ENCODE measurements at regions not wholly inside any gene's neighbourhood (a gene's known extent, or its start where the extent isn't known, plus 50 kb on each side); places are given as distances from the start of the nearest gene placed in this dataset.
"Not testable (repeated sequence)": the region's sequence is repeated elsewhere in the genome, so short reads cannot be mapped to it uniquely, and the experiment has no call there.

GRCh38 chr4:49233346-49233745 is 247.3 kb downstream of the CWH43 start:
- H3K27me3 ChIP-seq (replicated peaks in 1 of 4; ENCODE audit: control extremely low read depth in 1 of 4, control insufficient read depth in 3 of 4, insufficient read depth in 4 of 4, low read length in 3 of 4); H3K27ac Mint-ChIP-seq; ATAC-seq (ENCODE audit: low read depth); H3K27me3 Mint-ChIP-seq; H3K4me3 Mint-ChIP-seq; H3K36me3 ChIP-seq (replicated peaks in 1 of 2; ENCODE audit: control extremely low read depth in 1 of 2, control insufficient read depth in 1 of 2, extremely low read depth in 1 of 2, insufficient read depth in 2 of 2, low read length in 1 of 2); H4K20me1 ChIP-seq (ENCODE audit: control insufficient read depth, insufficient read depth, low read length, poor library complexity, severe bottlenecking); H3K27ac ChIP-seq (ENCODE audit: low read length in 2 of 2); H3K4me3 ChIP-seq (ENCODE audit: control extremely low read depth in 1 of 5, extremely low read depth in 1 of 5, insufficient read depth in 1 of 5, low read depth in 2 of 5, low read length in 4 of 5); H2AFZ ChIP-seq (ENCODE audit: insufficient read depth, low read depth, low read length, poor library complexity, severe bottlenecking); H3K4me1 Mint-ChIP-seq; intact Hi-C loops (cut with micrococcal nuclease); H3K9me3 Mint-ChIP-seq (ENCODE audit: insufficient read depth); DNase-seq; POLR2A ChIA-PET; H3K4me2 ChIP-seq (replicated peaks; ENCODE audit: low read depth, low read length, poor library complexity, severe bottlenecking); H3K9me3 ChIP-seq (ENCODE audit: control extremely low read depth in 1 of 3, control insufficient read depth in 2 of 3, insufficient read depth in 1 of 3, low read length in 2 of 3); H3K4me1 ChIP-seq (ENCODE audit: control insufficient read depth in 2 of 2, insufficient read depth in 2 of 2, low read length in 2 of 2); H3K79me2 ChIP-seq (ENCODE audit: control insufficient read depth, insufficient read depth, low read length); CTCF ChIA-PET; H3K9ac ChIP-seq (ENCODE audit: low read length): not testable (repeated sequence)
- WGBS (ENCODE audit: insufficient coverage), result 0% methylated on average over 1 of the region's 3 CpGs

GRCh38 chr4:49233749-49234148 is 247.7 kb downstream of the CWH43 start:
- H3K27me3 Mint-ChIP-seq; H3K27me3 ChIP-seq (replicated peaks in 1 of 4; ENCODE audit: control extremely low read depth in 1 of 4, control insufficient read depth in 3 of 4, insufficient read depth in 4 of 4, low read length in 3 of 4); DNase-seq; H3K79me2 ChIP-seq (ENCODE audit: control insufficient read depth, insufficient read depth, low read length); H3K27ac Mint-ChIP-seq; H3K4me2 ChIP-seq (replicated peaks; ENCODE audit: low read depth, low read length, poor library complexity, severe bottlenecking); H3K9me3 ChIP-seq (ENCODE audit: control extremely low read depth in 1 of 3, control insufficient read depth in 2 of 3, insufficient read depth in 1 of 3, low read length in 2 of 3); H3K4me1 Mint-ChIP-seq; H3K4me1 ChIP-seq (ENCODE audit: control insufficient read depth in 2 of 2, insufficient read depth in 2 of 2, low read length in 2 of 2); H3K4me3 Mint-ChIP-seq; intact Hi-C loops (cut with micrococcal nuclease); ATAC-seq (ENCODE audit: low read depth); POLR2A ChIA-PET; H3K36me3 ChIP-seq (replicated peaks in 1 of 2; ENCODE audit: control extremely low read depth in 1 of 2, control insufficient read depth in 1 of 2, extremely low read depth in 1 of 2, insufficient read depth in 2 of 2, low read length in 1 of 2); H3K4me3 ChIP-seq (ENCODE audit: control extremely low read depth in 1 of 5, extremely low read depth in 1 of 5, insufficient read depth in 1 of 5, low read depth in 2 of 5, low read length in 4 of 5); H3K9ac ChIP-seq (ENCODE audit: low read length); H2AFZ ChIP-seq (ENCODE audit: insufficient read depth, low read depth, low read length, poor library complexity, severe bottlenecking); H3K9me3 Mint-ChIP-seq (ENCODE audit: insufficient read depth); H3K27ac ChIP-seq (ENCODE audit: low read length in 2 of 2); H4K20me1 ChIP-seq (ENCODE audit: control insufficient read depth, insufficient read depth, low read length, poor library complexity, severe bottlenecking); CTCF ChIA-PET: not testable (repeated sequence)
- 80% methylated on average over 1 of the region's 1 CpG for WGBS (ENCODE audit: insufficient coverage)

- H3K4me3 ChIP-seq (ENCODE audit: control extremely low read depth in 1 of 5, extremely low read depth in 1 of 5, insufficient read depth in 1 of 5, low read depth in 2 of 5, low read length in 4 of 5); H3K36me3 ChIP-seq (replicated peaks in 1 of 2; ENCODE audit: control extremely low read depth in 1 of 2, control insufficient read depth in 1 of 2, extremely low read depth in 1 of 2, insufficient read depth in 2 of 2, low read length in 1 of 2); H3K4me3 Mint-ChIP-seq; H3K4me1 ChIP-seq (ENCODE audit: control insufficient read depth in 2 of 2, insufficient read depth in 2 of 2, low read length in 2 of 2); CTCF ChIA-PET; H3K9ac ChIP-seq (ENCODE audit: low read length); H3K4me2 ChIP-seq (replicated peaks; ENCODE audit: low read depth, low read length, poor library complexity, severe bottlenecking); H3K9me3 Mint-ChIP-seq (ENCODE audit: insufficient read depth); H3K27me3 Mint-ChIP-seq; H3K9me3 ChIP-seq (ENCODE audit: control extremely low read depth in 1 of 3, control insufficient read depth in 2 of 3, insufficient read depth in 1 of 3, low read length in 2 of 3); intact Hi-C loops (cut with micrococcal nuclease); H3K79me2 ChIP-seq (ENCODE audit: control insufficient read depth, insufficient read depth, low read length); H3K27me3 ChIP-seq (replicated peaks in 1 of 4; ENCODE audit: control extremely low read depth in 1 of 4, control insufficient read depth in 3 of 4, insufficient read depth in 4 of 4, low read length in 3 of 4); H3K27ac ChIP-seq (ENCODE audit: low read length in 2 of 2); ATAC-seq (ENCODE audit: low read depth); H3K4me1 Mint-ChIP-seq; H2AFZ ChIP-seq (ENCODE audit: insufficient read depth, low read depth, low read length, poor library complexity, severe bottlenecking); H3K27ac Mint-ChIP-seq; POLR2A ChIA-PET; H4K20me1 ChIP-seq (ENCODE audit: control insufficient read depth, insufficient read depth, low read length, poor library complexity, severe bottlenecking); DNase-seq: not testable (repeated sequence)
- no CpG with 5 or more reads among the region's 3 CpGs for WGBS (ENCODE audit: insufficient coverage)
Measured at GRCh38 chr4:49234382-49234781, 248.3 kb downstream of the CWH43 start.

- CTCF ChIA-PET; H2AFZ ChIP-seq (ENCODE audit: insufficient read depth, low read depth, low read length, poor library complexity, severe bottlenecking); H3K4me3 Mint-ChIP-seq; H3K36me3 ChIP-seq (replicated peaks in 1 of 2; ENCODE audit: control extremely low read depth in 1 of 2, control insufficient read depth in 1 of 2, extremely low read depth in 1 of 2, insufficient read depth in 2 of 2, low read length in 1 of 2); intact Hi-C loops (cut with micrococcal nuclease); DNase-seq; H3K9ac ChIP-seq (ENCODE audit: low read length); H3K4me1 Mint-ChIP-seq; POLR2A ChIA-PET; H3K27me3 Mint-ChIP-seq; H3K27ac Mint-ChIP-seq; ATAC-seq (ENCODE audit: low read depth); H3K4me1 ChIP-seq (ENCODE audit: control insufficient read depth in 2 of 2, insufficient read depth in 2 of 2, low read length in 2 of 2); H4K20me1 ChIP-seq (ENCODE audit: control insufficient read depth, insufficient read depth, low read length, poor library complexity, severe bottlenecking); H3K79me2 ChIP-seq (ENCODE audit: control insufficient read depth, insufficient read depth, low read length); H3K27me3 ChIP-seq (replicated peaks in 1 of 4; ENCODE audit: control extremely low read depth in 1 of 4, control insufficient read depth in 3 of 4, insufficient read depth in 4 of 4, low read length in 3 of 4); H3K4me3 ChIP-seq (ENCODE audit: control extremely low read depth in 1 of 5, extremely low read depth in 1 of 5, insufficient read depth in 1 of 5, low read depth in 2 of 5, low read length in 4 of 5); H3K27ac ChIP-seq (ENCODE audit: low read length in 2 of 2); H3K9me3 ChIP-seq (ENCODE audit: control extremely low read depth in 1 of 3, control insufficient read depth in 2 of 3, insufficient read depth in 1 of 3, low read length in 2 of 3); H3K4me2 ChIP-seq (replicated peaks; ENCODE audit: low read depth, low read length, poor library complexity, severe bottlenecking): not testable (repeated sequence)
- WGBS (ENCODE audit: insufficient coverage), result 71% methylated on average over 3 of the region's 8 CpGs
- H3K9me3 Mint-ChIP-seq (ENCODE audit: insufficient read depth), result peaks cover 10% of the 10 kb centered on the region
Measured at GRCh38 chr4:49235413-49236160, 249.5 kb downstream of the CWH43 start.
